HCT116 (cell line): ENCODE measurements at regions not wholly inside any gene's neighbourhood (a gene's known extent, or its start where the extent isn't known, plus 50 kb on each side); places are given as distances from the start of the nearest gene placed in this dataset.

Source experiments
- CEBPB ChIP-seq: IDR thresholded peaks from 2 replicates; pipeline ENCODE4 v1.6.1; 2012; ENCODE audit warnings: low read depth
- EGR1 ChIP-seq: IDR thresholded peaks from 2 replicates; pipeline ENCODE4 v1.6.1; 2012; ENCODE audit warnings: low read depth
- EZH2 ChIP-seq: fragments of 200-600 bp; sonication (generic); IDR thresholded peaks from 2 replicates; pipeline ENCODE4 v1.6.1; 2017; ENCODE audit warnings: antibody characterized with exemption, mixed run types
- EZH2phosphoT487 ChIP-seq: fragments of 200-600 bp; IDR thresholded peaks from 2 replicates; pipeline ENCODE4 v1.6.1; 2018; ENCODE audit warnings: antibody characterized with exemption, borderline replicate concordance
- POLR2A ChIP-seq: IDR thresholded peaks from 2 replicates; pipeline ENCODE4 v1.7.0; 2011; ENCODE audit warnings: borderline replicate concordance; ENCODE audit not compliant: insufficient read depth, insufficient read length; ENCODE audit errors: extremely low read depth
- POLR2AphosphoS5 ChIP-seq: IDR thresholded peaks from 2 replicates; pipeline ENCODE4 v1.6.1; 2011; ENCODE audit warnings: mild to moderate bottlenecking, low read depth, low read length, moderate library complexity
- RAD21 ChIP-seq: IDR thresholded peaks from 2 replicates; pipeline ENCODE4 v1.6.1; 2012; ENCODE audit warnings: low read depth, mild to moderate bottlenecking
- SIN3A ChIP-seq: IDR thresholded peaks from 2 replicates; pipeline ENCODE4 v1.6.1; 2012; ENCODE audit warnings: low read depth
- SP1 ChIP-seq: IDR thresholded peaks from 2 replicates; pipeline ENCODE4 v1.6.1; 2012; ENCODE audit warnings: low read depth
- YY1 ChIP-seq: IDR thresholded peaks from 2 replicates; pipeline ENCODE4 v1.6.1; 2011; ENCODE audit warnings: low read length, low read depth, moderate library complexity, mild to moderate bottlenecking; ENCODE audit not compliant: insufficient replicate concordance; ENCODE audit errors: extremely low read depth
- ZNF274 ChIP-seq: fragments of 200-500 bp; sonication (Bioruptor generic); IDR thresholded peaks from 2 replicates; pipeline ENCODE4 v1.6.1; 2014; ENCODE audit warnings: mild to moderate bottlenecking, low read depth, low read length, inconsistent platforms
- TF ChIP-seq, protein P1 (sequence below), 3 experiments: fragments of 200-600 bp in 1 of 3; sonication (generic) in 1 of 3; IDR thresholded peaks in 2 of 3; conservative IDR thresholded peaks in 1 of 3; 2 replicates each; pipeline ENCODE4 v1.5.1; 2012 to 2017; ENCODE audit warnings: low read depth in 2 of 3, low read length in 2 of 3, antibody characterized with exemption in 1 of 3, borderline replicate concordance in 1 of 3, control low read depth in 1 of 3, mild to moderate bottlenecking in 1 of 3, mixed read lengths in 1 of 3, mixed run types in 1 of 3, moderate library complexity in 1 of 3; ENCODE audit not compliant: insufficient read depth in 1 of 3
- TF ChIP-seq, protein P2 (sequence below): IDR thresholded peaks from 2 replicates; pipeline ENCODE4 v1.6.1; 2012
- TF ChIP-seq, protein P3 (sequence below): IDR thresholded peaks from 2 replicates; pipeline ENCODE4 v1.6.1; 2012; ENCODE audit warnings: low read depth

DNA sequence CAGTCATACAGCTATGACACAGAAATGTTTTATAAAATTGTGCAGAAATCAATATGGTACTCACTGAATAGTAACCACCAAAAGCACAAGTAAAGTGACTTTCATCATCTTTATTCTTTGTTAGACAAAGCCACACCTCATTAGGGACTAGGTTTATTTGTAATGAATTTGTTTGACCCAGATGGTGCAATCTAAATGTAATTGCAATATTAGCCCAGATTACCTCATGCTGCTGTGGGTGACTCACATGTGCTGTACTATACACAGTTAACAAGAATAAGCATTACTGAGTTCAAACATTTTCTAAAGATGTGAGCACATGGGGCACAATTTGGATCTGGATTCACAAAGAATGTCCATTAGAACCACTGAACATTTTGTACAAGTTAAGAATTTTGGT, 759.3 kb upstream of the TYRP1 start:
- TF ChIP-seq, protein P1, sequence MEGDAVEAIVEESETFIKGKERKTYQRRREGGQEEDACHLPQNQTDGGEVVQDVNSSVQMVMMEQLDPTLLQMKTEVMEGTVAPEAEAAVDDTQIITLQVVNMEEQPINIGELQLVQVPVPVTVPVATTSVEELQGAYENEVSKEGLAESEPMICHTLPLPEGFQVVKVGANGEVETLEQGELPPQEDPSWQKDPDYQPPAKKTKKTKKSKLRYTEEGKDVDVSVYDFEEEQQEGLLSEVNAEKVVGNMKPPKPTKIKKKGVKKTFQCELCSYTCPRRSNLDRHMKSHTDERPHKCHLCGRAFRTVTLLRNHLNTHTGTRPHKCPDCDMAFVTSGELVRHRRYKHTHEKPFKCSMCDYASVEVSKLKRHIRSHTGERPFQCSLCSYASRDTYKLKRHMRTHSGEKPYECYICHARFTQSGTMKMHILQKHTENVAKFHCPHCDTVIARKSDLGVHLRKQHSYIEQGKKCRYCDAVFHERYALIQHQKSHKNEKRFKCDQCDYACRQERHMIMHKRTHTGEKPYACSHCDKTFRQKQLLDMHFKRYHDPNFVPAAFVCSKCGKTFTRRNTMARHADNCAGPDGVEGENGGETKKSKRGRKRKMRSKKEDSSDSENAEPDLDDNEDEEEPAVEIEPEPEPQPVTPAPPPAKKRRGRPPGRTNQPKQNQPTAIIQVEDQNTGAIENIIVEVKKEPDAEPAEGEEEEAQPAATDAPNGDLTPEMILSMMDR (IDR thresholded peaks at IDR 0.05 in 2 of 3, conservative IDR thresholded peaks at IDR 0.05 in 1 of 3; ENCODE audit: borderline replicate concordance in 1 of 3, insufficient read depth in 1 of 3, low read depth in 2 of 3, low read length in 2 of 3) = no peak
- TF ChIP-seq EZH2phosphoT487 = no peak
- TF ChIP-seq YY1 = no peak
- no peak for TF ChIP-seq SIN3A
- no peak for TF ChIP-seq CEBPB
- TF ChIP-seq ZNF274 = no peak
- TF ChIP-seq, protein P2, sequence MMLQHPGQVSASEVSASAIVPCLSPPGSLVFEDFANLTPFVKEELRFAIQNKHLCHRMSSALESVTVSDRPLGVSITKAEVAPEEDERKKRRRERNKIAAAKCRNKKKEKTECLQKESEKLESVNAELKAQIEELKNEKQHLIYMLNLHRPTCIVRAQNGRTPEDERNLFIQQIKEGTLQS = no peak
- no peak for TF ChIP-seq EGR1
- TF ChIP-seq, protein P3, sequence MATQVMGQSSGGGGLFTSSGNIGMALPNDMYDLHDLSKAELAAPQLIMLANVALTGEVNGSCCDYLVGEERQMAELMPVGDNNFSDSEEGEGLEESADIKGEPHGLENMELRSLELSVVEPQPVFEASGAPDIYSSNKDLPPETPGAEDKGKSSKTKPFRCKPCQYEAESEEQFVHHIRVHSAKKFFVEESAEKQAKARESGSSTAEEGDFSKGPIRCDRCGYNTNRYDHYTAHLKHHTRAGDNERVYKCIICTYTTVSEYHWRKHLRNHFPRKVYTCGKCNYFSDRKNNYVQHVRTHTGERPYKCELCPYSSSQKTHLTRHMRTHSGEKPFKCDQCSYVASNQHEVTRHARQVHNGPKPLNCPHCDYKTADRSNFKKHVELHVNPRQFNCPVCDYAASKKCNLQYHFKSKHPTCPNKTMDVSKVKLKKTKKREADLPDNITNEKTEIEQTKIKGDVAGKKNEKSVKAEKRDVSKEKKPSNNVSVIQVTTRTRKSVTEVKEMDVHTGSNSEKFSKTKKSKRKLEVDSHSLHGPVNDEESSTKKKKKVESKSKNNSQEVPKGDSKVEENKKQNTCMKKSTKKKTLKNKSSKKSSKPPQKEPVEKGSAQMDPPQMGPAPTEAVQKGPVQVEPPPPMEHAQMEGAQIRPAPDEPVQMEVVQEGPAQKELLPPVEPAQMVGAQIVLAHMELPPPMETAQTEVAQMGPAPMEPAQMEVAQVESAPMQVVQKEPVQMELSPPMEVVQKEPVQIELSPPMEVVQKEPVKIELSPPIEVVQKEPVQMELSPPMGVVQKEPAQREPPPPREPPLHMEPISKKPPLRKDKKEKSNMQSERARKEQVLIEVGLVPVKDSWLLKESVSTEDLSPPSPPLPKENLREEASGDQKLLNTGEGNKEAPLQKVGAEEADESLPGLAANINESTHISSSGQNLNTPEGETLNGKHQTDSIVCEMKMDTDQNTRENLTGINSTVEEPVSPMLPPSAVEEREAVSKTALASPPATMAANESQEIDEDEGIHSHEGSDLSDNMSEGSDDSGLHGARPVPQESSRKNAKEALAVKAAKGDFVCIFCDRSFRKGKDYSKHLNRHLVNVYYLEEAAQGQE = no peak
- TF ChIP-seq POLR2A = no peak
- no peak for TF ChIP-seq RAD21
- TF ChIP-seq POLR2AphosphoS5 = no peak
- TF ChIP-seq EZH2 = no peak
- no peak for TF ChIP-seq SP1
